ENCODE measurements at regions not wholly inside any gene's neighbourhood (a gene's known extent, or its start where the extent isn't known, plus 50 kb on each side); places are given as distances from the start of the nearest gene placed in this dataset.

DNA sequence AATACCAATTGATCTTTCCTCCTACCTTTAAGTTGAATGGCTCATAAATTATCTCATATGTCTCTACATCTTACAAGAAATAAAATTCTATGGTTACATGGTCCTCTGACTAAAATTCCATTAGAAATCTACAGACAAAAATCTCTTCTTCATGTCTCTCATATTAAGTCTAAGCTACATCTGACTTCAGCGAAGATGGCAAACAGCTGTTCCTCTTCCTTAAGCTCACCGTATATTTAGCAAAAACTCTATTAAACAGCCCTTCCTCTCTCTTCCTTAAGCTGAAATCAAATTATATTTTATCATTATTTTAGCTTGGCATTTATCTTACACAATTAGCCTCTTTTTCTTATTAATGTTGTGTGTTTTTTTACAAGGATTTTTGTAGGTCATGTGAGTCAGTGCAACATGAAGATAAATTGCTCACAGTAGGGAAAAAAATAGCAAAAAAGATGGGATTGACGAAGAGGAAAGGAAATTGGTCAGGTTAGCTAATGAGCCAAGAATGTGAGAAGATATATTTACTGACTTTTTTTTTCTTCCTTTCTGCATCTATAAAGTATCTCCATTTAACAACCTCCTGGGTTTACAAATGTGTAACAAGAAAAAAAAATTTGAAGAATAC lies 2412.8 kb downstream of the ARAP2 start:
- TF ChIP-seq ZNF274 (IDR thresholded peaks at IDR 0.05; ENCODE audit: low read depth, low read length) (no peak), YY1 (IDR thresholded peaks at IDR 0.05; ENCODE audit: insufficient read depth, insufficient read length) (no peak), SUZ12 (IDR thresholded peaks at IDR 0.05; ENCODE audit: extremely low read depth, insufficient read depth, insufficient read length) (no peak)

Measured in NT2/D1 (cell line).